ENCODE measurements at regions not wholly inside any gene's neighbourhood (a gene's known extent, or its start where the extent isn't known, plus 50 kb on each side); places are given as distances from the start of the nearest gene placed in this dataset.

GRCh38 chr5:145129797-145130196 is 705.3 kb downstream of the PRELID2 start:
- no peak for TF ChIP-seq STAT1 (IDR thresholded peaks at IDR 0.05; ENCODE audit: unreplicated experiment)
- TF ChIP-seq, protein P1, sequence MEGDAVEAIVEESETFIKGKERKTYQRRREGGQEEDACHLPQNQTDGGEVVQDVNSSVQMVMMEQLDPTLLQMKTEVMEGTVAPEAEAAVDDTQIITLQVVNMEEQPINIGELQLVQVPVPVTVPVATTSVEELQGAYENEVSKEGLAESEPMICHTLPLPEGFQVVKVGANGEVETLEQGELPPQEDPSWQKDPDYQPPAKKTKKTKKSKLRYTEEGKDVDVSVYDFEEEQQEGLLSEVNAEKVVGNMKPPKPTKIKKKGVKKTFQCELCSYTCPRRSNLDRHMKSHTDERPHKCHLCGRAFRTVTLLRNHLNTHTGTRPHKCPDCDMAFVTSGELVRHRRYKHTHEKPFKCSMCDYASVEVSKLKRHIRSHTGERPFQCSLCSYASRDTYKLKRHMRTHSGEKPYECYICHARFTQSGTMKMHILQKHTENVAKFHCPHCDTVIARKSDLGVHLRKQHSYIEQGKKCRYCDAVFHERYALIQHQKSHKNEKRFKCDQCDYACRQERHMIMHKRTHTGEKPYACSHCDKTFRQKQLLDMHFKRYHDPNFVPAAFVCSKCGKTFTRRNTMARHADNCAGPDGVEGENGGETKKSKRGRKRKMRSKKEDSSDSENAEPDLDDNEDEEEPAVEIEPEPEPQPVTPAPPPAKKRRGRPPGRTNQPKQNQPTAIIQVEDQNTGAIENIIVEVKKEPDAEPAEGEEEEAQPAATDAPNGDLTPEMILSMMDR (conservative IDR thresholded peaks at IDR 0.05; ENCODE audit: low read depth in 2 of 2) = no peak
- TF ChIP-seq CREB1 (CRISPR knock-in tag; IDR thresholded peaks at IDR 0.05; ENCODE audit: low read depth) = no peak
- TF ChIP-seq, protein P2, sequence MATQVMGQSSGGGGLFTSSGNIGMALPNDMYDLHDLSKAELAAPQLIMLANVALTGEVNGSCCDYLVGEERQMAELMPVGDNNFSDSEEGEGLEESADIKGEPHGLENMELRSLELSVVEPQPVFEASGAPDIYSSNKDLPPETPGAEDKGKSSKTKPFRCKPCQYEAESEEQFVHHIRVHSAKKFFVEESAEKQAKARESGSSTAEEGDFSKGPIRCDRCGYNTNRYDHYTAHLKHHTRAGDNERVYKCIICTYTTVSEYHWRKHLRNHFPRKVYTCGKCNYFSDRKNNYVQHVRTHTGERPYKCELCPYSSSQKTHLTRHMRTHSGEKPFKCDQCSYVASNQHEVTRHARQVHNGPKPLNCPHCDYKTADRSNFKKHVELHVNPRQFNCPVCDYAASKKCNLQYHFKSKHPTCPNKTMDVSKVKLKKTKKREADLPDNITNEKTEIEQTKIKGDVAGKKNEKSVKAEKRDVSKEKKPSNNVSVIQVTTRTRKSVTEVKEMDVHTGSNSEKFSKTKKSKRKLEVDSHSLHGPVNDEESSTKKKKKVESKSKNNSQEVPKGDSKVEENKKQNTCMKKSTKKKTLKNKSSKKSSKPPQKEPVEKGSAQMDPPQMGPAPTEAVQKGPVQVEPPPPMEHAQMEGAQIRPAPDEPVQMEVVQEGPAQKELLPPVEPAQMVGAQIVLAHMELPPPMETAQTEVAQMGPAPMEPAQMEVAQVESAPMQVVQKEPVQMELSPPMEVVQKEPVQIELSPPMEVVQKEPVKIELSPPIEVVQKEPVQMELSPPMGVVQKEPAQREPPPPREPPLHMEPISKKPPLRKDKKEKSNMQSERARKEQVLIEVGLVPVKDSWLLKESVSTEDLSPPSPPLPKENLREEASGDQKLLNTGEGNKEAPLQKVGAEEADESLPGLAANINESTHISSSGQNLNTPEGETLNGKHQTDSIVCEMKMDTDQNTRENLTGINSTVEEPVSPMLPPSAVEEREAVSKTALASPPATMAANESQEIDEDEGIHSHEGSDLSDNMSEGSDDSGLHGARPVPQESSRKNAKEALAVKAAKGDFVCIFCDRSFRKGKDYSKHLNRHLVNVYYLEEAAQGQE (IDR thresholded peaks at IDR 0.05; ENCODE audit: unreplicated experiment) = no peak
- TF ChIP-seq EZH2 (IDR thresholded peaks at IDR 0.05; ENCODE audit: low read depth, unreplicated experiment) = no peak
- no peak for TF ChIP-seq EZH2phosphoT487 (IDR thresholded peaks at IDR 0.05; ENCODE audit: unreplicated experiment)
- no peak for TF ChIP-seq POLR2AphosphoS5 (IDR thresholded peaks at IDR 0.05; ENCODE audit: low read depth)

Data from GM23338 (cell line).